Osteocyte (in vitro differentiated cells): ENCODE measurements at regions not wholly inside any gene's neighbourhood (a gene's known extent, or its start where the extent isn't known, plus 50 kb on each side); places are given as distances from the start of the nearest gene placed in this dataset.

Experiments
- DNase-seq: peaks from one replicate; pipeline ENCODE4 v3.0.0; 2021; ENCODE audit warnings: mixed read lengths; ENCODE audit not compliant: unreplicated experiment; ENCODE audit errors: extremely low spot score
- H3K27ac Mint-ChIP-seq: one replicate; pipeline ENCODE4 v1.8.0; 2021; ENCODE audit warnings: mild to moderate bottlenecking, mixed read lengths; ENCODE audit not compliant: unreplicated experiment
- H3K27me3 Mint-ChIP-seq: one replicate; pipeline ENCODE4 v1.8.0; 2021; ENCODE audit warnings: mixed read lengths; ENCODE audit not compliant: unreplicated experiment
- H3K36me3 Mint-ChIP-seq: one replicate; pipeline ENCODE4 v1.8.0; 2021; ENCODE audit warnings: mixed read lengths; ENCODE audit not compliant: unreplicated experiment
- H3K4me1 Mint-ChIP-seq: one replicate; pipeline ENCODE4 v1.8.0; 2021; ENCODE audit warnings: mixed read lengths; ENCODE audit not compliant: unreplicated experiment
- H3K4me3 Mint-ChIP-seq: one replicate; pipeline ENCODE4 v1.8.0; 2021; ENCODE audit warnings: mild to moderate bottlenecking, moderate library complexity, mixed read lengths; ENCODE audit not compliant: unreplicated experiment
- H3K9me3 Mint-ChIP-seq: one replicate; pipeline ENCODE4 v1.8.0; 2021; ENCODE audit warnings: mixed read lengths; ENCODE audit not compliant: unreplicated experiment
- TF ChIP-seq, protein P1 (sequence below): fragments of 200-600 bp; sonication (generic); IDR thresholded peaks from 2 replicates; pipeline ENCODE4 v1.5.0; 2021; ENCODE audit warnings: antibody characterized with exemption, mild to moderate bottlenecking, moderate library complexity

DNA sequence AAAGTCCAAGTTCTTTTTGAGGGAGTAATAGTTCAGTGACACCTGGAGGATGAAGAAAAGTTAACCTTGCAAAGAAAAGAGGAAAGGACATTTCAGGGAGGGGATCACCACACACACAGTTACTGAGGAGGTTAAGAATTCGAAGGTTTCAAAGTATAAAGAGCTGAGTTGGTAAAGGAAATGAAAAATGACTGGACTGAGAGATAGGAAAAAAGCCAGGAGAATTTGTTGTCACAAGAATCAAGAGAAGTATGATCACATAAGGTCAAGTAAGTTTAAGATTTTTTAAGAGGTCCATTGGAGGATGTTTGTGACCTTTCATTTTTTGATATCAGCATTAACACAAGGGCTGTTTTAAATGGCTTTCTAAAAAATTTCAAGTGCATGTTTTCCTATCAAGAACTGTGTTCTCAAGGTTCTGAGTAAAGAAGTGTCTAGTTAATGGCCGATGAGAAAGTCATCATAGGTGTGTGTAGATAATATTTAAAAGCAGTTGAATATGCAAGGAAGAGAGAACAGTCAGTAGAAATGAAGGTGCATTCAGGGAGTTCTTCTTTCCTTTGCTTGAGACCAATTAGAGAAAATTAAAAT, 189.2 kb upstream of the RBMS3 start:
- Mint-ChIP-seq H3K9me3 (peaks cover 16% of the 10 kb centered on the region), H3K36me3 (peaks cover 3% of the 10 kb centered on the region), H3K27ac (no peak overlapping the region), H3K4me1 (peaks cover 5% of the 10 kb centered on the region), H3K27me3 (no peaks in the 10 kb centered on the region), H3K4me3 (no peak overlapping the region)
- TF ChIP-seq, protein P1, sequence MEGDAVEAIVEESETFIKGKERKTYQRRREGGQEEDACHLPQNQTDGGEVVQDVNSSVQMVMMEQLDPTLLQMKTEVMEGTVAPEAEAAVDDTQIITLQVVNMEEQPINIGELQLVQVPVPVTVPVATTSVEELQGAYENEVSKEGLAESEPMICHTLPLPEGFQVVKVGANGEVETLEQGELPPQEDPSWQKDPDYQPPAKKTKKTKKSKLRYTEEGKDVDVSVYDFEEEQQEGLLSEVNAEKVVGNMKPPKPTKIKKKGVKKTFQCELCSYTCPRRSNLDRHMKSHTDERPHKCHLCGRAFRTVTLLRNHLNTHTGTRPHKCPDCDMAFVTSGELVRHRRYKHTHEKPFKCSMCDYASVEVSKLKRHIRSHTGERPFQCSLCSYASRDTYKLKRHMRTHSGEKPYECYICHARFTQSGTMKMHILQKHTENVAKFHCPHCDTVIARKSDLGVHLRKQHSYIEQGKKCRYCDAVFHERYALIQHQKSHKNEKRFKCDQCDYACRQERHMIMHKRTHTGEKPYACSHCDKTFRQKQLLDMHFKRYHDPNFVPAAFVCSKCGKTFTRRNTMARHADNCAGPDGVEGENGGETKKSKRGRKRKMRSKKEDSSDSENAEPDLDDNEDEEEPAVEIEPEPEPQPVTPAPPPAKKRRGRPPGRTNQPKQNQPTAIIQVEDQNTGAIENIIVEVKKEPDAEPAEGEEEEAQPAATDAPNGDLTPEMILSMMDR = no peak
- no peak for DNase-seq

DNA sequence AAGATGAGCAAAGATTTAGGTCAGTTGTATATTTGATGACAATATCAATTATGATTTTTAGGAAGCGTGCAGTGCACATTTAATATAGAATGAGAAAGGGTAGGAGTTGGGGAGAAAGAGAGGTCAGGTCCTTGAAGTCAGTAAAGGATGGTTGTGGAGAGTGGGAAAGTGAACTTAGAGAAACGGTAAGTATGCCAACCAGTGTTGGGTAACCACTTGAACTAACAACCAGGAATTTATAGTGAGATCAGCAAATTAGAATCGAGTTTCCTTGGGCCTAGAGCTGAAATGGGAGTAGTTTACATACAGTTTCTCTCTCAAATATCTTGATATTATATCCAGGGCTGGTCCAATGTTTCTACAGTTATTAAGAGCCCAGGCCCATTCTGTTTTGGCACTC, 188.5 kb upstream of the RBMS3 start:
- no peak overlapping the region for H3K27ac Mint-ChIP-seq
- H3K27me3 Mint-ChIP-seq = no peaks in the 10 kb centered on the region
- TF ChIP-seq, protein P1 = no peak
- H3K4me1 Mint-ChIP-seq = peaks cover 5% of the 10 kb centered on the region
- no peak for DNase-seq
- no peak overlapping the region for H3K4me3 Mint-ChIP-seq
- peaks cover 22% of the 10 kb centered on the region for H3K9me3 Mint-ChIP-seq
- H3K36me3 Mint-ChIP-seq = peaks cover 7% of the 10 kb centered on the region

DNA sequence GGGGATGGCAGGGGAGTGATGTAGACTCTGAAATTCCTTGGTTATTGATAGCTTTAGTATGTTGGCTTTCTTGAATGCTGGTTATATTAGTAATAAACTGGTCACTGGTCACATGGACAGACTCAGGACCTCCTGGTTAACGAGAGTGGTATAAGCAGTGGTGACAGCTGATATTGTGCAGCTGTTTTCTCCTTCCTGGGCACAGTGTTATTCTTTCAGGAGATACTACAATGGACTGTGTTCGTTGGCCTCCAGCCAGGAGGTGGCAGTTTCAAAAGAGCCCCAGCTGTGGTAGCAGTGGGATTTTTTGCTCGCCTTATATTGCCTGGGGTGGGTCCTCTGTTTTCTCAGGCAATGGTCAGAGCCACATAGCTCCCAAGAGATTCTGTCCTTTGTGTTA, 181.6 kb upstream of the RBMS3 start:
- TF ChIP-seq, protein P1 = no peak
- H3K4me1 Mint-ChIP-seq = peaks cover 17% of the 10 kb centered on the region
- H3K4me3 Mint-ChIP-seq = no peak overlapping the region
- no peaks in the 10 kb centered on the region for H3K27me3 Mint-ChIP-seq
- DNase-seq = no peak
- peaks cover 13% of the 10 kb centered on the region for H3K36me3 Mint-ChIP-seq
- H3K9me3 Mint-ChIP-seq = peaks cover 35% of the 10 kb centered on the region
- peak overlapping the region; percentile 62 for H3K27ac Mint-ChIP-seq

DNA sequence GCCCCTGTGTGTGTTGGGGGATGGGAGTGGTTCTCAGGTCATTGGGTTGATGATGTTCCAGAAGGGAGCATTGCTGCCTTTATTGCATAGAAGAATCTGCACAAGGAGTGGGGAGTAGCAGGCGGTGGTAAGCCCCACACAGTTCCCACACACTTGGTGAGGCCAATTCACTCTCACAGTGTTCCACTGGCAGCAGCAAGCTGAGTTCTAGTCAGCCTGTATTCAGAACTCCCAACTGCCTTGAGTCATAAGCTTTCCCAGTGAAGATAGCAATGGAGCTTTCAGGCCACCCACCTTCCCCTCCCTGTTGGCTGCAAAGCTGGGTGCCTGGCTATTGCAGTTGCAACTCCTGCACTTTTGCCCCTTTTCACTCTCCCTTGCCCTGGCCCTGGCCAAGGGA, 181.1 kb upstream of the RBMS3 start:
- DNase-seq = no peak
- TF ChIP-seq, protein P1 = no peak

DNA sequence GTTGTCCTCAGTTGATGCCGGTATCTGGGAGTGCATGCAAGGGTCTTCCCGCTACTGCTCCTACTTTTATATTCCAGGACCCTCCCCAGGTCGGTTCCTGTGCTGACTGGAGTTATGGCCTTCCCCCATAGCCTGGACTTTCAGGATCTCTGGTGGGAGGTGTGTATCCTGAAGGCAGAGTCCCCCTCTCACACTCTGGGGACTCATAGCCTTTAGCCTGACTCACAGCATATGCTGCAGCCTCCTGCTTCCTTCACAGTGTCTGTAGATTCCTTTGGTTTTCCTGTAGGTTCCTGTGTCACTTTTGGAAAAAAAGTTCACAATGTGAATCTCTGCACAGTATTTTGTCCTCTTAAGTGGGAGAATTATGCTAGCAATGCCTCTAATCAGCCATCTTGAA, 180.6 kb upstream of the RBMS3 start:
- H3K36me3 Mint-ChIP-seq = peaks cover 13% of the 10 kb centered on the region
- H3K4me3 Mint-ChIP-seq = no peak overlapping the region
- H3K27me3 Mint-ChIP-seq = no peaks in the 10 kb centered on the region
- no peak overlapping the region for H3K27ac Mint-ChIP-seq
- peaks cover 35% of the 10 kb centered on the region for H3K9me3 Mint-ChIP-seq
- peaks cover 17% of the 10 kb centered on the region for H3K4me1 Mint-ChIP-seq
- TF ChIP-seq, protein P1 = no peak
- no peak for DNase-seq

More for the DNA sequence above, 181.1 kb upstream of the RBMS3 start:
- peak overlapping the region; percentile 62 for H3K27ac Mint-ChIP-seq
- peaks cover 13% of the 10 kb centered on the region for H3K36me3 Mint-ChIP-seq
- no peak overlapping the region for H3K4me3 Mint-ChIP-seq
- no peaks in the 10 kb centered on the region for H3K27me3 Mint-ChIP-seq
- H3K4me1 Mint-ChIP-seq = peaks cover 17% of the 10 kb centered on the region
- H3K9me3 Mint-ChIP-seq = peaks cover 35% of the 10 kb centered on the region
